ENCODE measurements at regions not wholly inside any gene's neighbourhood (a gene's known extent, or its start where the extent isn't known, plus 50 kb on each side); places are given as distances from the start of the nearest gene placed in this dataset.

DNA sequence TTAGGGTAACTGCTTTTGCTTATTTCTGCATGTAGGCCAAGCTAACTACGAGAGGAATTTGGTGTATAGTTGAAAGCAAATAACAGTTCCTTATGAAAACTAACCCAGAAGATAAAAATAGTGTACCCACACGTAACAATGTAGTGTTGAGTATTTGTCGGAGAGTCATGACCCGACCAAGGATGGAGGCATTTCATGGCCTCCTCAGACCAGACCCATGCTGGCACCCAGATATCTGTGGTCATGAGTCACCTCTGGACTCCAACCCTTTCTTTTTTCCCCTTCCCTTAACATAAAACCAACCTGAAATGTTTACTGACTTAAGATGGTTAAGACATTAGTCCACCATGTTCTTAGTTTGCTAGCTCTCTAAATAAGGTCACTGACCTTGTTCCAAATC is 318.7 kb downstream of the NOL4 start:
- POLR2A ChIA-PET, result no interaction called here
- Histone ChIP-seq H3K9me3 (ENCODE audit: control insufficient read depth, insufficient read depth, low read depth, low read length) (peaks cover 18% of the 10 kb centered on the region; the same call in 1 of the 2 replicates), H3K36me3 (ENCODE audit: control insufficient read depth, insufficient read depth, low read length) (no peaks in the 10 kb centered on the region), H3K27ac (ENCODE audit: low read length) (no peak overlapping the region), H3K27me3 (ENCODE audit: control insufficient read depth, insufficient read depth, low read length) (no peaks in the 10 kb centered on the region), H3K4me3 (ENCODE audit: low read depth in 2 of 2, low read length in 2 of 2) (no peak overlapping the region), H3K4me1 (ENCODE audit: control insufficient read depth, insufficient read depth, low read length) (no peaks in the 10 kb centered on the region)
- intact Hi-C loops (cut with micrococcal nuclease; ENCODE audit: unreplicated experiment), result no loop called here
- in situ Hi-C loops (cut with HindIII; ENCODE audit: low pct_unique_long_range_greater_than_20kb, low sequenced_read_pairs), result no loop called here
- DNase-seq (ENCODE audit: low read depth, low spot score) (no peak), ATAC-seq (no peak)
- CTCF ChIA-PET, result no interaction called here
- BruUV-seq (replicated peaks), result no TSS peak
- TF ChIP-seq, protein P1, sequence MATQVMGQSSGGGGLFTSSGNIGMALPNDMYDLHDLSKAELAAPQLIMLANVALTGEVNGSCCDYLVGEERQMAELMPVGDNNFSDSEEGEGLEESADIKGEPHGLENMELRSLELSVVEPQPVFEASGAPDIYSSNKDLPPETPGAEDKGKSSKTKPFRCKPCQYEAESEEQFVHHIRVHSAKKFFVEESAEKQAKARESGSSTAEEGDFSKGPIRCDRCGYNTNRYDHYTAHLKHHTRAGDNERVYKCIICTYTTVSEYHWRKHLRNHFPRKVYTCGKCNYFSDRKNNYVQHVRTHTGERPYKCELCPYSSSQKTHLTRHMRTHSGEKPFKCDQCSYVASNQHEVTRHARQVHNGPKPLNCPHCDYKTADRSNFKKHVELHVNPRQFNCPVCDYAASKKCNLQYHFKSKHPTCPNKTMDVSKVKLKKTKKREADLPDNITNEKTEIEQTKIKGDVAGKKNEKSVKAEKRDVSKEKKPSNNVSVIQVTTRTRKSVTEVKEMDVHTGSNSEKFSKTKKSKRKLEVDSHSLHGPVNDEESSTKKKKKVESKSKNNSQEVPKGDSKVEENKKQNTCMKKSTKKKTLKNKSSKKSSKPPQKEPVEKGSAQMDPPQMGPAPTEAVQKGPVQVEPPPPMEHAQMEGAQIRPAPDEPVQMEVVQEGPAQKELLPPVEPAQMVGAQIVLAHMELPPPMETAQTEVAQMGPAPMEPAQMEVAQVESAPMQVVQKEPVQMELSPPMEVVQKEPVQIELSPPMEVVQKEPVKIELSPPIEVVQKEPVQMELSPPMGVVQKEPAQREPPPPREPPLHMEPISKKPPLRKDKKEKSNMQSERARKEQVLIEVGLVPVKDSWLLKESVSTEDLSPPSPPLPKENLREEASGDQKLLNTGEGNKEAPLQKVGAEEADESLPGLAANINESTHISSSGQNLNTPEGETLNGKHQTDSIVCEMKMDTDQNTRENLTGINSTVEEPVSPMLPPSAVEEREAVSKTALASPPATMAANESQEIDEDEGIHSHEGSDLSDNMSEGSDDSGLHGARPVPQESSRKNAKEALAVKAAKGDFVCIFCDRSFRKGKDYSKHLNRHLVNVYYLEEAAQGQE (IDR thresholded peaks at IDR 0.05; ENCODE audit: insufficient read depth in 1 of 2, low read depth in 2 of 2, low read length in 1 of 2), result no peak
- TF ChIP-seq SIN3A (IDR thresholded peaks at IDR 0.05; ENCODE audit: borderline replicate concordance, insufficient read depth, low read depth, low read length), result no peak
- no peak for TF ChIP-seq TCF7L2 (IDR thresholded peaks at IDR 0.05; ENCODE audit: low read depth, low read length)
- TF ChIP-seq, protein P2, sequence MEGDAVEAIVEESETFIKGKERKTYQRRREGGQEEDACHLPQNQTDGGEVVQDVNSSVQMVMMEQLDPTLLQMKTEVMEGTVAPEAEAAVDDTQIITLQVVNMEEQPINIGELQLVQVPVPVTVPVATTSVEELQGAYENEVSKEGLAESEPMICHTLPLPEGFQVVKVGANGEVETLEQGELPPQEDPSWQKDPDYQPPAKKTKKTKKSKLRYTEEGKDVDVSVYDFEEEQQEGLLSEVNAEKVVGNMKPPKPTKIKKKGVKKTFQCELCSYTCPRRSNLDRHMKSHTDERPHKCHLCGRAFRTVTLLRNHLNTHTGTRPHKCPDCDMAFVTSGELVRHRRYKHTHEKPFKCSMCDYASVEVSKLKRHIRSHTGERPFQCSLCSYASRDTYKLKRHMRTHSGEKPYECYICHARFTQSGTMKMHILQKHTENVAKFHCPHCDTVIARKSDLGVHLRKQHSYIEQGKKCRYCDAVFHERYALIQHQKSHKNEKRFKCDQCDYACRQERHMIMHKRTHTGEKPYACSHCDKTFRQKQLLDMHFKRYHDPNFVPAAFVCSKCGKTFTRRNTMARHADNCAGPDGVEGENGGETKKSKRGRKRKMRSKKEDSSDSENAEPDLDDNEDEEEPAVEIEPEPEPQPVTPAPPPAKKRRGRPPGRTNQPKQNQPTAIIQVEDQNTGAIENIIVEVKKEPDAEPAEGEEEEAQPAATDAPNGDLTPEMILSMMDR (IDR thresholded peaks at IDR 0.05), result no peak
- TF ChIP-seq POLR2AphosphoS5 (IDR thresholded peaks at IDR 0.05; ENCODE audit: low read depth, low read length), result no peak

DNA sequence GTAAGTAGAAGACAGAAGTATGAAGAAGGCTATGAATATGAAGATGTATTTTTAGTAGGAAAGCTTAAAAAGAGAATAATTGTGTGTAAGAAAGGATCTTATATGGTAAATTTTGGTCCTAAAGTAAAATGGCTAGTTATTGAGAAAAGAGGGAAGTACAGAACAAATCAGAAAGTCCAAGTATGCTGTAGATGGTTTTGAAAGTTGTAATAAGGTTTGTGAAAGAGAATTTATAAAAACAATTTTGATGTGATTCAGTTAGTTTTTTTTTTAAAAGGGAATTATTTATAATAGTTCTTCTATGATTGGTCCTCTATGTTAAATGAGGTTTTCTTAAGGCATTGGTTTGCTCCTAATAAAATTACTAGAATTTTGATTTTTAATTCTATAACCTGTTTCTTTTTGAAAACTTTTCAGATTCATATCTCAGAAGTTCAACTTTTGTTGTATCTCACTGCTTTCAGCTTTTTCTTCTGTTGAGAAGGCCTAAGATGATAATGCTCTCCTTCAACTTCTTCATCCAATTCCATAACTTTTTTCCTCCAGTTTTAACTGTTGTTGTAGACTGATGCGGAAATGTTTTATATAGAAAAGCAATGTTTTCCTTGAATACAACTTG is 322.7 kb downstream of the NOL4 start:
- POLR2A ChIA-PET, result no interaction called here
- CTCF ChIA-PET, result no interaction called here
- H3K9me3 ChIP-seq (ENCODE audit: control insufficient read depth, insufficient read depth, low read depth, low read length), result peaks cover 25% of the 10 kb centered on the region; the same call in 1 of the 2 replicates

More for the DNA sequence above, 322.7 kb downstream of the NOL4 start:
- Histone ChIP-seq H3K4me3 (ENCODE audit: low read depth in 2 of 2, low read length in 2 of 2) (no peak overlapping the region), H3K27ac (ENCODE audit: low read length) (no peak overlapping the region), H3K4me1 (ENCODE audit: control insufficient read depth, insufficient read depth, low read length) (no peaks in the 10 kb centered on the region), H3K36me3 (ENCODE audit: control insufficient read depth, insufficient read depth, low read length) (no peaks in the 10 kb centered on the region), H3K27me3 (ENCODE audit: control insufficient read depth, insufficient read depth, low read length) (no peaks in the 10 kb centered on the region)
- intact Hi-C loops (cut with micrococcal nuclease; ENCODE audit: unreplicated experiment) (no loop called here), in situ Hi-C loops (cut with HindIII; ENCODE audit: low pct_unique_long_range_greater_than_20kb, low sequenced_read_pairs) (no loop called here)
- TF ChIP-seq, protein P1 (IDR thresholded peaks at IDR 0.05; ENCODE audit: insufficient read depth in 1 of 2, low read depth in 2 of 2, low read length in 1 of 2), result no peak
- TF ChIP-seq, protein P2 (IDR thresholded peaks at IDR 0.05), result no peak
- ATAC-seq (no peak), DNase-seq (ENCODE audit: low read depth, low spot score) (no peak)
- no TSS peak for BruUV-seq (replicated peaks)
